ENCODE measurements at regions not wholly inside any gene's neighbourhood (a gene's known extent, or its start where the extent isn't known, plus 50 kb on each side); places are given as distances from the start of the nearest gene placed in this dataset.
A peak's percentile ranks its signal among the peaks of the same experiment; 100 is the strongest.
"Not testable (repeated sequence)": the region's sequence is repeated elsewhere in the genome, so short reads cannot be mapped to it uniquely, and the experiment has no call there.

GRCh38 chr15:68495221-68495950, 63.4 kb upstream of the ITGA11 start:
- intact Hi-C loops (cut with micrococcal nuclease) = no loop called here
- no peak for DNase-seq
- H3K4me1 Mint-ChIP-seq = no peaks in the 10 kb centered on the region
- H3K27ac Mint-ChIP-seq = no peak overlapping the region
- no peaks in the 10 kb centered on the region for H3K9me3 Mint-ChIP-seq
- peaks cover 39% of the 10 kb centered on the region for H3K27me3 Mint-ChIP-seq
- no peaks in the 10 kb centered on the region for H3K36me3 Mint-ChIP-seq (ENCODE audit: low read depth)
- H3K4me3 Mint-ChIP-seq = no peak overlapping the region

- no peak overlapping the region for H3K4me3 Mint-ChIP-seq
- intact Hi-C loops (cut with micrococcal nuclease) = no loop called here
- peaks cover 32% of the 10 kb centered on the region for H3K27me3 Mint-ChIP-seq
- no peaks in the 10 kb centered on the region for H3K4me1 Mint-ChIP-seq
- no peaks in the 10 kb centered on the region for H3K36me3 Mint-ChIP-seq (ENCODE audit: low read depth)
- DNase-seq = no peak
- no peaks in the 10 kb centered on the region for H3K9me3 Mint-ChIP-seq
- no peak overlapping the region for H3K27ac Mint-ChIP-seq
Observed at GRCh38 chr15:68495981-68496705, 64.2 kb upstream of the ITGA11 start.

GRCh38 chr15:68496751-68497150, 64.8 kb upstream of the ITGA11 start:
- DNase-seq; H3K4me3 Mint-ChIP-seq; H3K27ac Mint-ChIP-seq; H3K9me3 Mint-ChIP-seq; intact Hi-C loops (cut with micrococcal nuclease); H3K4me1 Mint-ChIP-seq; H3K36me3 Mint-ChIP-seq (ENCODE audit: low read depth): not testable (repeated sequence)
- peaks cover 33% of the 10 kb centered on the region for H3K27me3 Mint-ChIP-seq

- no peaks in the 10 kb centered on the region for H3K9me3 Mint-ChIP-seq
- H3K4me1 Mint-ChIP-seq = no peaks in the 10 kb centered on the region
- intact Hi-C loops (cut with micrococcal nuclease) = no loop called here
- H3K27me3 Mint-ChIP-seq = peaks cover 33% of the 10 kb centered on the region
- no peak overlapping the region for H3K27ac Mint-ChIP-seq
- DNase-seq = no peak
- H3K4me3 Mint-ChIP-seq = no peak overlapping the region
- no peaks in the 10 kb centered on the region for H3K36me3 Mint-ChIP-seq (ENCODE audit: low read depth)
Observed at GRCh38 chr15:68497206-68497910, 65.4 kb upstream of the ITGA11 start.

GRCh38 chr15:68498076-68498475, 66.1 kb upstream of the ITGA11 start:
- Mint-ChIP-seq H3K9me3 (no peaks in the 10 kb centered on the region), H3K27me3 (peaks cover 32% of the 10 kb centered on the region), H3K27ac (no peak overlapping the region), H3K4me1 (no peaks in the 10 kb centered on the region), H3K4me3 (no peak overlapping the region), H3K36me3 (ENCODE audit: low read depth) (no peaks in the 10 kb centered on the region)
- intact Hi-C loops (cut with micrococcal nuclease) = no loop called here
- DNase-seq = no peak

- intact Hi-C loops (cut with micrococcal nuclease) = no loop called here
- H3K36me3 Mint-ChIP-seq (ENCODE audit: low read depth) = no peaks in the 10 kb centered on the region
Observed at GRCh38 chr15:68499620-68500312, 67.8 kb upstream of the ITGA11 start.

GRCh38 chr15:68500363-68501258, 68.6 kb upstream of the ITGA11 start:
- H3K9me3 Mint-ChIP-seq = no peaks in the 10 kb centered on the region
- DNase-seq = no peak
- intact Hi-C loops (cut with micrococcal nuclease) = no loop called here
- peaks cover 15% of the 10 kb centered on the region for H3K27me3 Mint-ChIP-seq
- H3K27ac Mint-ChIP-seq = no peak overlapping the region
- H3K36me3 Mint-ChIP-seq (ENCODE audit: low read depth) = no peaks in the 10 kb centered on the region
- peaks cover 8% of the 10 kb centered on the region for H3K4me1 Mint-ChIP-seq
- no peak overlapping the region for H3K4me3 Mint-ChIP-seq

More at GRCh38 chr15:68499620-68500312, 67.8 kb upstream of the ITGA11 start:
- H3K27me3 Mint-ChIP-seq = peaks cover 18% of the 10 kb centered on the region
- peaks cover 6% of the 10 kb centered on the region for H3K4me1 Mint-ChIP-seq
- no peaks in the 10 kb centered on the region for H3K9me3 Mint-ChIP-seq
- no peak for DNase-seq
- H3K4me3 Mint-ChIP-seq = no peak overlapping the region
- no peak overlapping the region for H3K27ac Mint-ChIP-seq

GRCh38 chr15:68501259-68501591, 69.3 kb upstream of the ITGA11 start:
- Mint-ChIP-seq H3K27ac (no peak overlapping the region), H3K9me3 (no peaks in the 10 kb centered on the region), H3K4me1 (peaks cover 8% of the 10 kb centered on the region), H3K36me3 (ENCODE audit: low read depth) (no peaks in the 10 kb centered on the region), H3K27me3 (peaks cover 13% of the 10 kb centered on the region), H3K4me3 (no peak overlapping the region)
- intact Hi-C loops (cut with micrococcal nuclease) = no loop called here
- DNase-seq = no peak

GRCh38 chr15:68501616-68502015, 69.7 kb upstream of the ITGA11 start:
- H3K4me1 Mint-ChIP-seq = peaks cover 8% of the 10 kb centered on the region
- H3K27me3 Mint-ChIP-seq = peaks cover 13% of the 10 kb centered on the region
- no peak for DNase-seq

GRCh38 chr15:68502398-68502901, 70.5 kb upstream of the ITGA11 start:
- DNase-seq = no peak
- Mint-ChIP-seq H3K4me3 (no peak overlapping the region), H3K4me1 (peaks cover 8% of the 10 kb centered on the region), H3K36me3 (ENCODE audit: low read depth) (no peaks in the 10 kb centered on the region), H3K27ac (no peak overlapping the region), H3K27me3 (peaks cover 17% of the 10 kb centered on the region), H3K9me3 (no peaks in the 10 kb centered on the region)
- intact Hi-C loops (cut with micrococcal nuclease) = no loop called here

More at GRCh38 chr15:68501616-68502015, 69.7 kb upstream of the ITGA11 start:
- no peak overlapping the region for H3K4me3 Mint-ChIP-seq
- no peaks in the 10 kb centered on the region for H3K9me3 Mint-ChIP-seq
- intact Hi-C loops (cut with micrococcal nuclease) = no loop called here
- H3K36me3 Mint-ChIP-seq (ENCODE audit: low read depth) = no peaks in the 10 kb centered on the region
- H3K27ac Mint-ChIP-seq = no peak overlapping the region

- no peak for DNase-seq
- Mint-ChIP-seq H3K27ac (no peak overlapping the region), H3K4me3 (no peak overlapping the region), H3K9me3 (no peaks in the 10 kb centered on the region), H3K27me3 (peaks cover 16% of the 10 kb centered on the region), H3K36me3 (ENCODE audit: low read depth) (no peaks in the 10 kb centered on the region), H3K4me1 (peaks cover 8% of the 10 kb centered on the region)
- intact Hi-C loops (cut with micrococcal nuclease) = no loop called here
Observed at GRCh38 chr15:68503213-68503612, 71.2 kb upstream of the ITGA11 start.

- Mint-ChIP-seq H3K27me3 (peaks cover 15% of the 10 kb centered on the region), H3K4me3 (peak overlapping the region; percentile 29), H3K4me1 (peaks cover 8% of the 10 kb centered on the region), H3K9me3 (no peaks in the 10 kb centered on the region), H3K36me3 (ENCODE audit: low read depth) (no peaks in the 10 kb centered on the region), H3K27ac (no peak overlapping the region)
- intact Hi-C loops (cut with micrococcal nuclease) = no loop called here
- no peak for DNase-seq
Observed at GRCh38 chr15:68503791-68504680, 72.1 kb upstream of the ITGA11 start.

All from activated CD4-positive, alpha-beta T cell treated with anti-CD3 and anti-CD28 coated beads, Interleukin-2, amount 10 ng/mL, durations not matched to agents 24 days and 14 days (primary cell).